OCI-LY1 (cell line): ENCODE measurements at regions not wholly inside any gene's neighbourhood (a gene's known extent, or its start where the extent isn't known, plus 50 kb on each side); places are given as distances from the start of the nearest gene placed in this dataset.

Experiments used
- H2AFZ ChIP-seq: fragments of 200-600 bp; sonication (generic), shearing (Covaris generic); 2 replicates; pipeline ENCODE4 v1.6.0; 2014; ENCODE audit warnings: antibody characterized with exemption, mild to moderate bottlenecking, low read length
- H3F3A ChIP-seq: fragments of 200-600 bp; sonication (generic), shearing (Covaris generic); 2 replicates; pipeline ENCODE4 v1.6.0; 2014; ENCODE audit warnings: mild to moderate bottlenecking, antibody characterized with exemption, low read length, moderate library complexity; ENCODE audit not compliant: insufficient read depth
- H3K27ac ChIP-seq: fragments of 200-600 bp; sonication (generic); 2 replicates; pipeline ENCODE4 v1.5.1; 2014; ENCODE audit warnings: low read length, mixed run types, mild to moderate bottlenecking, low read depth; ENCODE audit not compliant: poor library complexity, severe bottlenecking
- H3K27me3 ChIP-seq: fragments of 200-600 bp; sonication (generic); 2 replicates; pipeline ENCODE4 v1.6.0; 2014; ENCODE audit warnings: antibody characterized with exemption, mild to moderate bottlenecking, low read length, moderate library complexity; ENCODE audit not compliant: insufficient read depth
- H3K36me3 ChIP-seq: fragments of 200-600 bp; sonication (generic); 2 replicates; pipeline ENCODE4 v1.6.1; 2014; ENCODE audit warnings: mild to moderate bottlenecking, antibody characterized with exemption, low read length, moderate library complexity, mixed read lengths; ENCODE audit not compliant: insufficient read depth
- H3K4me1 ChIP-seq: fragments of 200-600 bp; sonication (generic); 2 replicates; pipeline ENCODE4 v1.5.1; 2014; ENCODE audit warnings: mild to moderate bottlenecking, low read length, moderate library complexity; ENCODE audit not compliant: insufficient read depth, severe bottlenecking
- H3K4me2 ChIP-seq: fragments of 200-600 bp; sonication (generic), shearing (Covaris generic); 2 replicates; pipeline ENCODE4 v1.6.1; 2014; ENCODE audit warnings: low read length
- H3K4me3 ChIP-seq: fragments of 200-600 bp; sonication (generic); 2 replicates; pipeline ENCODE4 v1.5.1; 2014; ENCODE audit warnings: low read length, low read depth, mild to moderate bottlenecking, mixed read lengths; ENCODE audit not compliant: poor library complexity, severe bottlenecking
- H3K79me2 ChIP-seq: fragments of 200-600 bp; shearing (Covaris generic); 2 replicates; pipeline ENCODE4 v1.6.1; 2016; ENCODE audit warnings: mixed run types, low read length, mixed read lengths; ENCODE audit not compliant: insufficient read depth
- H3K9ac ChIP-seq: fragments of 200-600 bp; sonication (generic), shearing (Covaris generic); 2 replicates; pipeline ENCODE4 v1.6.1; 2014; ENCODE audit warnings: mild to moderate bottlenecking, low read length, mixed read lengths
- H3K9me2 ChIP-seq: fragments of 200-600 bp; sonication (generic), shearing (Covaris generic); 2 replicates; pipeline ENCODE4 v1.6.1; 2014; ENCODE audit warnings: low read depth, mild to moderate bottlenecking, low read length, mixed read lengths
- H3K9me3 ChIP-seq: fragments of 200-600 bp; shearing (Covaris generic); 2 replicates; pipeline ENCODE4 v1.6.1; 2014; ENCODE audit warnings: low read length, mixed read lengths
- H4K20me1 ChIP-seq: fragments of 200-600 bp; sonication (generic), shearing (Covaris generic); 2 replicates; pipeline ENCODE4 v1.6.0; 2016; ENCODE audit warnings: mild to moderate bottlenecking, low read length; ENCODE audit not compliant: insufficient read depth
- CTCF ChIP-seq: fragments of 200-600 bp; sonication (generic), shearing (Covaris generic); IDR thresholded peaks from 2 replicates; pipeline ENCODE4 v1.5.1; 2017; ENCODE audit warnings: mild to moderate bottlenecking, antibody characterized with exemption, low read length, moderate library complexity, mixed read lengths
- EZH2 ChIP-seq: fragments of 200-600 bp; sonication (generic), shearing (Covaris generic); IDR thresholded peaks from 2 replicates; pipeline ENCODE4 v1.8.0; 2017; ENCODE audit warnings: borderline replicate concordance, mixed run types, mild to moderate bottlenecking, antibody characterized with exemption, low read length, moderate library complexity, mixed read lengths

GRCh38 chr20:52267418-52267817 lies 75.8 kb upstream of the ZFP64 start:
- no peaks in the 10 kb centered on the region for H3K27me3 ChIP-seq
- no peaks in the 10 kb centered on the region for H3K79me2 ChIP-seq
- H3K4me2 ChIP-seq = no peak overlapping the region

GRCh38 chr20:52263757-52264156 lies 72.2 kb upstream of the ZFP64 start:
- H3K9ac ChIP-seq = no peak overlapping the region
- TF ChIP-seq EZH2 (no peak), CTCF (no peak)

More at GRCh38 chr20:52267418-52267817, 75.8 kb upstream of the ZFP64 start:
- Histone ChIP-seq H3K36me3 (no peaks in the 10 kb centered on the region), H3K9me2 (no peaks in the 10 kb centered on the region), H3K4me1 (no peaks in the 10 kb centered on the region), H3K9ac (no peak overlapping the region), H3K9me3 (no peaks in the 10 kb centered on the region), H2AFZ (no peak overlapping the region), H4K20me1 (no peaks in the 10 kb centered on the region), H3K27ac (no peak overlapping the region), H3K4me3 (no peak overlapping the region), H3F3A (no peaks in the 10 kb centered on the region)
- TF ChIP-seq CTCF = no peak
- no peak for TF ChIP-seq EZH2

GRCh38 chr20:52261792-52262191 lies 70.2 kb upstream of the ZFP64 start:
- Histone ChIP-seq H3K9ac (no peak overlapping the region), H3K79me2 (no peaks in the 10 kb centered on the region), H4K20me1 (no peaks in the 10 kb centered on the region), H3K4me1 (no peaks in the 10 kb centered on the region), H3K9me3 (no peaks in the 10 kb centered on the region), H3K4me2 (no peak overlapping the region), H3K36me3 (no peaks in the 10 kb centered on the region), H3K9me2 (no peaks in the 10 kb centered on the region), H3K4me3 (no peak overlapping the region), H2AFZ (no peak overlapping the region), H3K27ac (no peak overlapping the region), H3F3A (no peaks in the 10 kb centered on the region), H3K27me3 (no peaks in the 10 kb centered on the region)
- TF ChIP-seq CTCF (no peak), EZH2 (no peak)

More at GRCh38 chr20:52263757-52264156, 72.2 kb upstream of the ZFP64 start:
- no peaks in the 10 kb centered on the region for H3K79me2 ChIP-seq
- no peaks in the 10 kb centered on the region for H3K9me3 ChIP-seq
- no peak overlapping the region for H2AFZ ChIP-seq
- H3K4me2 ChIP-seq = no peak overlapping the region
- no peaks in the 10 kb centered on the region for H4K20me1 ChIP-seq
- H3F3A ChIP-seq = no peaks in the 10 kb centered on the region
- H3K9me2 ChIP-seq = no peaks in the 10 kb centered on the region
- no peaks in the 10 kb centered on the region for H3K4me1 ChIP-seq
- no peaks in the 10 kb centered on the region for H3K36me3 ChIP-seq
- no peak overlapping the region for H3K27ac ChIP-seq
- H3K4me3 ChIP-seq = no peak overlapping the region
- H3K27me3 ChIP-seq = no peaks in the 10 kb centered on the region
